NCI-H510A treated with DMSO at 0.1 percent for 48 hours (cell line): ENCODE measurements at regions not wholly inside any gene's neighbourhood (a gene's known extent, or its start where the extent isn't known, plus 50 kb on each side); places are given as distances from the start of the nearest gene placed in this dataset.
"Not testable (repeated sequence)": the region's sequence is repeated elsewhere in the genome, so short reads cannot be mapped to it uniquely, and the experiment has no call there.

Experiments
- DNase-seq: peaks from one replicate; lab custom pipeline; 2025; lab: John Stamatoyannopoulos, UW

- DNase-seq, result not testable (repeated sequence)
Measured at GRCh38 chr4:22630161-22630975, 62.4 kb upstream of the GBA3 start.

- not testable (repeated sequence) for DNase-seq
Measured at GRCh38 chr4:22631167-22631566, 61.6 kb upstream of the GBA3 start.

- no peak for DNase-seq
Measured at GRCh38 chr4:22634541-22635181, 58.1 kb upstream of the GBA3 start.

GRCh38 chr4:22635182-22635549 is 57.6 kb upstream of the GBA3 start:
- DNase-seq, result not testable (repeated sequence)

- DNase-seq, result no peak
Measured at GRCh38 chr4:22635692-22636091, 57.0 kb upstream of the GBA3 start.

- no peak for DNase-seq
Measured at GRCh38 chr4:22637306-22637705, 55.4 kb upstream of the GBA3 start.
